Superior temporal gyrus (tissue), 1 donor: ENCODE measurements at regions not wholly inside any gene's neighbourhood (a gene's known extent, or its start where the extent isn't known, plus 50 kb on each side); places are given as distances from the start of the nearest gene placed in this dataset.

Source experiments
- DNase-seq: peaks from one replicate; pipeline ENCODE4 v3.0.0-alpha.2; 2016; ENCODE audit errors: extremely low spot score

GRCh38 chr7:41238851-41239331 is 464.0 kb downstream of the INHBA start:
- DNase-seq, result no peak

GRCh38 chr7:41237956-41238355 is 464.9 kb downstream of the INHBA start:
- DNase-seq, result no peak

GRCh38 chr7:41232086-41232485 is 470.8 kb downstream of the INHBA start:
- no peak for DNase-seq

GRCh38 chr7:41224063-41224763 is 478.7 kb downstream of the INHBA start:
- DNase-seq, result no peak

- no peak for DNase-seq
Measured at GRCh38 chr7:41222746-41223145, 480.1 kb downstream of the INHBA start.

GRCh38 chr7:41220266-41220665 is 482.6 kb downstream of the INHBA start:
- no peak for DNase-seq

- DNase-seq, result no peak
Measured at GRCh38 chr7:41219276-41219675, 483.6 kb downstream of the INHBA start.

- no peak for DNase-seq
Measured at GRCh38 chr7:41217306-41217705, 485.6 kb downstream of the INHBA start.

- DNase-seq, result no peak
Measured at GRCh38 chr7:41207141-41207540, 495.7 kb downstream of the INHBA start.

- no peak for DNase-seq
Measured at GRCh38 chr7:41206267-41206666, 496.6 kb downstream of the INHBA start.

- DNase-seq, result no peak
Measured at GRCh38 chr7:41205600-41205999, 497.3 kb downstream of the INHBA start.

GRCh38 chr7:41203542-41203941 is 499.3 kb downstream of the INHBA start:
- DNase-seq, result no peak

- no peak for DNase-seq
Measured at GRCh38 chr7:41201021-41201420, 501.9 kb downstream of the INHBA start.

- peak; percentile 24 for DNase-seq
Measured at GRCh38 chr7:41199136-41199535, 503.8 kb downstream of the INHBA start.

GRCh38 chr7:41198502-41198901 is 504.4 kb downstream of the INHBA start:
- no peak for DNase-seq

GRCh38 chr7:41197769-41198168 is 505.1 kb downstream of the INHBA start:
- DNase-seq, result no peak

GRCh38 chr7:41193738-41194282 is 509.1 kb downstream of the INHBA start:
- no peak for DNase-seq

GRCh38 chr7:41190581-41190980 is 512.3 kb downstream of the INHBA start:
- DNase-seq, result no peak

- no peak for DNase-seq
Measured at GRCh38 chr7:41189866-41190265, 513.0 kb downstream of the INHBA start.

- DNase-seq, result no peak
Measured at GRCh38 chr7:41188163-41189130, 514.4 kb downstream of the INHBA start.

- DNase-seq, result no peak
Measured at GRCh38 chr7:41187322-41187721, 515.6 kb downstream of the INHBA start.

- DNase-seq, result no peak
Measured at GRCh38 chr7:41185851-41186250, 517.0 kb downstream of the INHBA start.
